OCI-LY7 (cell line): ENCODE measurements at regions not wholly inside any gene's neighbourhood (a gene's known extent, or its start where the extent isn't known, plus 50 kb on each side); places are given as distances from the start of the nearest gene placed in this dataset.

Experiments
- EZH2phosphoT487 ChIP-seq: fragments of 200-600 bp; sonication (generic); IDR thresholded peaks from 2 replicates; pipeline ENCODE4 v1.6.1; 2018; ENCODE audit warnings: low read depth, borderline replicate concordance, mild to moderate bottlenecking, mixed run types, antibody characterized with exemption, low read length, moderate library complexity, mixed read lengths
- TF ChIP-seq, protein P1 (sequence below): fragments of 200-600 bp; sonication (generic); conservative IDR thresholded peaks from 2 replicates; pipeline ENCODE4 v1.5.1; 2014; ENCODE audit warnings: mild to moderate bottlenecking, antibody characterized with exemption, low read length, moderate library complexity, mixed read lengths

DNA sequence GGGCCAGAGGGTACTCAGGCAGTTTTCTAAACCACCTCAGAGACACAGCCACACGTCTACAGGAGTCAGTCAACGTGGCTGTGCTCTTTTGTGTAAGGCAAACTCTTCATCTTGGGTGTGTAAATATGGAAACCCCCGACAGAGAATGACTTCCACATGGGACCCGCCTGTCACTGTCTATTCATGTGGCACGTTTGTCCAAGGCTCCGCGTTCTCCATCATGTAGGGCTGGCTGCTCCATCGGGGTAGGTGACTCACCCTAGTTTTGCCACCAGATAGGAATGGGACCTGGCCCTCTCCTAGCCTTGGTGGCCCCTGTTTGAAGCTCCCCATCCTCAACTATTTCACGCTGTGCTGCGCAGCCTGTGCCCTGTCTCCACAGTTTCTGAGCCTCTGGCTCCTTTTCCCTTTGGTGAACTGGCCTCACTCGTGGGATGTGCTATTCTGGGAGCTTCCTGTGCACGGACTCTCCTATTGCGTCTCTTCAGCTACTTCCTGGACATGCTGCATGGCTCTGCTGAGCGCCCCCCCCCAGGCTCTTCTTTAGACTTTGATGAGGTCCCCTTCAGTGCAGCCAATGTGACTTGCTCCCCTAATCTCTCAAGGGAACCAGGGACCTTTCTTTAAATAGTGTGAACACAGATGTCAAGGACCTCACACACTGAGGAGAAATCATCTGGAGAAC, 143.2 kb upstream of the PDE10A start:
- TF ChIP-seq, protein P1, sequence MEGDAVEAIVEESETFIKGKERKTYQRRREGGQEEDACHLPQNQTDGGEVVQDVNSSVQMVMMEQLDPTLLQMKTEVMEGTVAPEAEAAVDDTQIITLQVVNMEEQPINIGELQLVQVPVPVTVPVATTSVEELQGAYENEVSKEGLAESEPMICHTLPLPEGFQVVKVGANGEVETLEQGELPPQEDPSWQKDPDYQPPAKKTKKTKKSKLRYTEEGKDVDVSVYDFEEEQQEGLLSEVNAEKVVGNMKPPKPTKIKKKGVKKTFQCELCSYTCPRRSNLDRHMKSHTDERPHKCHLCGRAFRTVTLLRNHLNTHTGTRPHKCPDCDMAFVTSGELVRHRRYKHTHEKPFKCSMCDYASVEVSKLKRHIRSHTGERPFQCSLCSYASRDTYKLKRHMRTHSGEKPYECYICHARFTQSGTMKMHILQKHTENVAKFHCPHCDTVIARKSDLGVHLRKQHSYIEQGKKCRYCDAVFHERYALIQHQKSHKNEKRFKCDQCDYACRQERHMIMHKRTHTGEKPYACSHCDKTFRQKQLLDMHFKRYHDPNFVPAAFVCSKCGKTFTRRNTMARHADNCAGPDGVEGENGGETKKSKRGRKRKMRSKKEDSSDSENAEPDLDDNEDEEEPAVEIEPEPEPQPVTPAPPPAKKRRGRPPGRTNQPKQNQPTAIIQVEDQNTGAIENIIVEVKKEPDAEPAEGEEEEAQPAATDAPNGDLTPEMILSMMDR = no peak
- TF ChIP-seq EZH2phosphoT487 = no peak
